Inflammatory macrophage (primary cell): ENCODE measurements at regions not wholly inside any gene's neighbourhood (a gene's known extent, or its start where the extent isn't known, plus 50 kb on each side); places are given as distances from the start of the nearest gene placed in this dataset.

Source experiments
- DNase-seq, 2 donors: peaks; one replicate each; pipeline ENCODE4 v3.0.0-alpha.2; 2020 to 2022

DNA sequence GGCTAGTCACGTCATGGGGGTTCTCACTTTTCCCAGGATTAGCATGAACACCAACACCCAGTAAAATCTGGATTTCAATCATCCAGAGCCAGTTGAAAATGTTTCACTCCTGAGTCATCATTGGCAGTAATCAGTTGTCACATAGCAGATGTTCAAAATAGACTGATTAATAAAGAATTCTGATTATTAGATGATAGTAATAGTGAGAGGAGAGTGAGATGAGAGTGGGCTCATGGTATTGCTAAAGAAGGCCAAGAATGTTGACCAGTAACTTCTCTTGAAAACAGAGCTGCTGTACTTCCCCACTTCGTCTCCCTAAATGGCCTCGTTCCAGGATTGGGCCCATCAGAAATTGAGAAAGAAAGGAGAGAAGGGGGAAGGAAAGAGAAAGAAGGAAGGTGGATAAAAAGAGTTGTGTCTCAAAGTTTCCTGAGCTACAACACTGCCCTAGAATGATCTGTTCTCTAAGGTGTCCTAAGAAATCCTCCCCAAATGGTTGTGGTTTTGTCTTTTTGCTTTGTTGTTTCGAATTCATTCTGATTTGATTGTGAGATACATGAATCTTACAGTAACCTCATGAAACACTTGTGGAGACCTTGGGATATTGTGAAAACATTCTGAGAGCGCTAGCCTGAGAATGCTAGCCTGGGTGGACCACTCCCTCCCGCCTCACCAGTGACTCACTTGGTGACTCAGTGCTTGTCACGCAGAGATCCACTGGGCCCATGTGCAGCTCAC is 502.2 kb upstream of the JARID2 start:
- peak; percentile 90 to 93 for DNase-seq

GRCh38 chr6:14744212-14744556 is 501.7 kb upstream of the JARID2 start:
- no peak for DNase-seq

DNA sequence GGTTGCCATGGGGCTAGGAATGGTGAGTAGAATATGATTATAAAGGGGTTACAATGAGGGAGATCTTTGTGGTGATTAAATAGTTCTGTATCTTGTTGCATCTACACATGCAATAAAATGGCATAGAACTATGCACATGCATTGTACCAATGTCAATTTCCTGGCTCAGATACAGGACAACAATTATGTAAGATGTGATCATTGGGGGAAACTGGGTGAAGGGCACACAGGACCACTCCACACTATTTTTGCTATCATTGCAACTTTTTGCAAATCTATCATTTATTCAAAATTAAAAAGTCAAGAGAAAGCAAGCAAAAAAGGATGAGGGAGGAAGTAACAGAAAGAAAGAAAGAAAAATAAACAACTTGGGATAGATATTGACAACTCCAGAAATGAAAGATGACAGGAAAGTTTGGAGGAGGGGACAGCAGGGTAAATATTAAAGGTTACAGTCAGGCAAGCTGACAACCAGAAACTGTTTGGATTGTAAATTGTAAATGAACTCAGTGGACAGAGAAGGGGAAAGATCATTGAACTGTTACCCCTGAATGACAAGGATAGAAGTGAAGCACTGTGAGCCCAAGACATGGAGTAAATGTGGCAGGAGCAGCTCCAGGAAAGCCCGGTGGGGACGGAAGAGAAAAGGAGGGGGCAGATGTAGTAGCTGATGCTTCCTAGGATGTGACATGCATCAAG is 499.6 kb upstream of the JARID2 start:
- DNase-seq: no peak

DNA sequence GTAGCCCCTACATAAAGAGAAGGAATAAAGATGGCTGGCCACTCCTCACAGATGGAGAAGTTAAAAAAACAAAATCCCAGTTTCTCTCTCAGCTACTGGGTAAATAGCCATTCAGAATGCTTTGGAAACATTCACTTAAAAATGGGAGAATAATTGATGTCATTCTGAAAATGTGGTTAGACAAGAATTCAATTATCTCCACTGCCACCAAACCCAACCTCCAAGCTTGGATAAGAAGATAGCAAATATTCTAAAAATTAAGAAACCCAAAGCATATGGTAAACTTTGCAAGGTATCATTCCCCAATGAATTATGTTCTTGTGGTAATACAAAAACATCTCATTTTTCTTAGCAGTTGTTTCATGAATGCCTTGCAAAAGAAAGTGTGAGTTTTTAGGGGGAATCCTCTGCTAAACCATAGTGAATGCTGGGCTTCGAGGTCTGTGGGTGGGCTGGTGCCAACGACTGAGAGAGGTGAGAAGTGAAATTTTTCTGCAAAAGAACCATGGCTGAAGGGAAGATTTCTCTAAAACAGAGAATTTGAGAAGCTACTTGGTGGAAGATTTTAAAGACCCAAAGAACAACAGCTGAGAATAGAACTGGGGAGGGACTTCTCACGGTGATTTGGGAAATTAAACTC is 497.9 kb upstream of the JARID2 start:
- no peak for DNase-seq

DNA sequence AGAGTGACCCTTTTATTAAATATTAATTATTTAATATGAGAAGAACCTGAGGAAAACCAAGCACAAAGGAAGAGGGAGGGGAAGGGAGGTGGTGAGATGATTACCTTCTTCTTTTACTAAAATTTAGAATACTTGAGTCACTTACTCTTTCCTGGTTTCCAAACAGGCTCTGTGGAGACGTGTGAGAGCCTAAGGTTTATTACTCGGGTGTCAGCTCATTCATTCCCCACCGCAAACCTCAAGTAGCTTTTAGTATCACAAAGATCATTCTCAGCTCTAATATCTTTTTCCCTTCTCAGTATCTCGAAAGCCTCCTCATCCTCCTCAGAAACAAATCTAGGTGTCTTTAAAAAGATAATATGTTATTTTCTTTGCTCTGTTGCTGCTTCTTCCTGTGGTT is 497.2 kb upstream of the JARID2 start:
- no peak for DNase-seq

- no peak for DNase-seq
These were observed 495.7 kb upstream of the JARID2 start for GRCh38 chr6:14750059-14750661.

- DNase-seq: no peak
These were observed 494.2 kb upstream of the JARID2 start for GRCh38 chr6:14751645-14752175.

- DNase-seq: no peak
These were observed 490.9 kb upstream of the JARID2 start for GRCh38 chr6:14754751-14755513.

DNA sequence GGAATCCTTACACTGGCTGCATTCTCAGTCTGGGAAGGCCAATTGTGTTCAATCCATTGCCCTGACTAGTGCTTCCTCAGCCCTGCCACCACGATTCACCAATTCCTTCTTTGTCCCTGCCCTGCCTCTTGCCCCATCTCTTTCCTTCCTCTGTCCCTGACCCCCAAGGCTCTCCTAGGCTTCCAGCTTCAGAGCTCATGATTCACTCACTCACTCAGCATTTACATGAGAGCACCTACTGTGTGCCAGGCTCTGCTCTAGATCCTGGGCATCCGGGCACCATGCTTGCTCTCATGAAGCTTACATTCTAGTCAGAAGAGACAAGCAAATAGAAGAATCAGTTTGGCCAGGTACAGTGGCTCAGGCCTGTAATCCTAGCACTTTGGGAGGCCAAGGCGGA is 489.5 kb upstream of the JARID2 start:
- no peak for DNase-seq

DNA sequence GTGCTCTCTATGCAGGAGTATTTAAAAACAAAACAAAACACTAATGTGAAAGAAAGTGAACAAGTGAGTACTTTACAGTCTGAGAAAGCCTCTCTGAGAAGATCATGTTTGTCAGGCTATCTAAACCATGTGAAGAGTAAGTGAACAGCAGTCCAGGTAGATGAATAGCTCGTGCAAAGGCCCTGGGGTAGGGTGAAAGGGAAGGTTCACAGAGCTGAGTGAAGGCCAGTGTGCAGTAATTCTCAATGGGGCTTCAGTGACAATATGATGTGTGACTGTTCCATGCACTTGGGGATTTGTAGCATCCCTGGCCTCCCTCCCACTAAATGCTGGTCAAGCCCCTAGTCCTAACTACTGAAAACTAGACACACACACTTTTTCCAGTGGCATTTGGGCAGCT is 488.9 kb upstream of the JARID2 start:
- no peak for DNase-seq

DNA sequence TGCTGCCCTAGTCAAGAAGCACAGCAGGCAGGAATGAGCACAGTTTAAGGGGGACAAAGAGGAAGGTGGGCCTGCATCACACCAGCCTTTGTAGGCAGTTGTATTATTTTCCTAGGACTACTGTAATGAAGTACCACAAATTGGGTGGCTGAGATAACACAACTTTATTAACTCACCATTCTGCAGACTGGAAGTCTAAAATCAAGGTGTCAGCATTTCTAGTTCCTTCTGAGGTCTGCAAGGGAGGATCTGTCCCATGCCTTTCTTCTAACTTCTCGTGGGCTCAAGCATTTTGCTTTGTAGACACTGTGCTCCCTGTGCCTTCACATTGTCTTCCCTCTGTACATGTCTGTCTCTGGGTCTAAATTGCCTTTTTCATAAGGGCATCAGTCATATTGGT is 488.5 kb upstream of the JARID2 start:
- DNase-seq: peak; percentile 55 to 64

DNA sequence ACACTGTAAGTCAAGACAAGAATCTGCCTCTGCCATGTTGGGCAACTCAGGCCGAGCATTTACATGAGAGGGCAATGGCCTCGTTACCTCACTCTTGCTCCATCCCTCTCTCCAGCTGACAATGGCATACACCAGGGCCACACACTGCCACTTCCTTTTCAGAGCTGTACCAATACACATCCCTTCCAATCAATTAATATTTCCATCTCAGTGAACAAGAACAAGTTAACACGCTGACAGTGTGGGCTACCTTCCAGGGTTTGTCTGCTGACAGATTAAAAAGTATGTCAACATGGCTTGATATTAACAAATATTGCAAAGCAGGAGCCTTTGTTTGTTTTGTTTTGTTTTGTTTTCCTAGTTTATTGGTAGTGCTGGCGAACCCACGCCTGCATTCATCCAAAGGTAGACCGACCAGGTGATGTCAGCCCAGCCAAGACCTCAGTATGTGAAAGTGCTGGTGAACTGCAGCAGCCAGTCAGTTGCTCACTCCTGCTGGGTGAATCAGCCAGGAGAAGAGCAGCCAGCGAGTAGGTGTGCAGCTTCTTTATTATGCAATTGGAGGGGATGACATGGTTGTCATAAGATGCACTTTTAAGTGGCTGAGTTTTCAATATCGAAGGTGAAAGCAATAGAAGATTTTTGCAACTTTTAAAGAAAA is 487.3 kb upstream of the JARID2 start:
- DNase-seq: peak; percentile 80 to 90

- no peak for DNase-seq
These were observed 485.7 kb upstream of the JARID2 start for GRCh38 chr6:14759976-14760672.

- no peak for DNase-seq
These were observed 483.8 kb upstream of the JARID2 start for GRCh38 chr6:14762077-14762476.

GRCh38 chr6:14763139-14763538 is 482.7 kb upstream of the JARID2 start:
- no peak for DNase-seq

DNA sequence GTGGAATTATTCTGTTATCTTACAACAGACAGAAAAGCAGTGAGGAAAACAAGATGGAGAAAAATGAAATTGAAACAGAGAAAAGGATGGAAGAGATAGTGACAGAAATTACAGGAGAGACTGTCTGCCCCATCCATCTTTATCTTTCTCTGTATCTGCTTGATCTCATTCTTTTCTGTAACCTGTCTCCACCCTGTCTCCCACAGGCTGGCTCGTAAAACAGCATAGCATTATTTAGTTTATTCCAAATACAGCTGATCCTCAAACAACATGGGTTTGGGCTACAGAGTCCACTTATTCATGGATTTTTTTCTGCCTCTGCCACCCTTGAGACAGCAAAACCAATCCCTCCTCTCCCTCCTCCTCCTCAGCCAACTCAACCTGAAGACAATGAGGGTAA is 482.3 kb upstream of the JARID2 start:
- no peak for DNase-seq

DNA sequence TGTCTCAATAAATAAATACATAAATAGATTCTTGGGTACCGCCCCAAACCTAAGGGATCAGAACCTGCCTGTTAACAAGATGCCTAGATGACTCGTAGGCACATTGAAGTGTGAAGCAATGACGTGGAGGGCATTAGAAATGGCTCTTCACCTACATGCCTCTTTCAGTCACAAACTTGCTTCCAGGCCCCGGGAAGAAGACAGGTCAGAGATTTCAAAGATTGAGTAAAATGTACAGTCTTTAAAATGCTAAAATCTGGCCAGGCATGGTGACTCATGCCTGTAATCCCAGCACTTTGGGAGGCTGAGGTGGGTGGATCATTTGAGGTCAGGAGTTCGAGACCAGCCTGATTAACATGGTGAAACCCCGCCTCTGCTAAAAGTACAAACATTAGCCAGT is 480.8 kb upstream of the JARID2 start:
- DNase-seq: peak; percentile 41 to 49

DNA sequence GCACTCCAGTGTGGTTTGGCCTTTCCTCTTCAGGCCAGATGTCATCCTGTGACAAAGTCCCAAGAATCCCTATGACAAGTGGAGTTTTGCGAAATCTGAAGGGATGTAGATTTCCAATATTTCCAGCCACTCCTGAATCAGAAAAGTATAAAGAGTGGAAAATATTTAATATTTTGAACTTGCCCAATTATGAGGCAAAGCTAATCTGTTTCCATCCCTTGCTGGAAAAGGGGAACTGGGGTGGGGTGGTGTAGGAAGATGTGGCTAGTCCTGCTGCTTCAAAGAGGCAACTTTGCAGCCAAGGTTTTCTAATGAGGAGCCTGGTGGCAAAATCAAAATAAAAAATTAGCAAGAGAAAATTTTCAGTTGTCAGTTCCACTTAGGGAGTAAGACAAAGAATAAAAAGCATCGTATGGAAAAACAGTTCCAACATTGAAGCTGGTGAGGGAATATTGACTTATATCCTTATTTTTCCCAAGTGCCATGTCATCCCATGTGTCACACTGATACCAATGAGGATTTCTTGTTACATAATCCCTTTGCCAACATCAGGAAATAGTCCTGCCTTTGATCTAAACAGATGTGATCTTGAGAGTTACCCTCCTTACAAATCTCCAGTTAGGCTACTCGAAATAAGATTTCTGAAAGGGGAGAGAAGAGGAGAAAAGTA is 480.0 kb upstream of the JARID2 start:
- peak; percentile 71 to 80 for DNase-seq

DNA sequence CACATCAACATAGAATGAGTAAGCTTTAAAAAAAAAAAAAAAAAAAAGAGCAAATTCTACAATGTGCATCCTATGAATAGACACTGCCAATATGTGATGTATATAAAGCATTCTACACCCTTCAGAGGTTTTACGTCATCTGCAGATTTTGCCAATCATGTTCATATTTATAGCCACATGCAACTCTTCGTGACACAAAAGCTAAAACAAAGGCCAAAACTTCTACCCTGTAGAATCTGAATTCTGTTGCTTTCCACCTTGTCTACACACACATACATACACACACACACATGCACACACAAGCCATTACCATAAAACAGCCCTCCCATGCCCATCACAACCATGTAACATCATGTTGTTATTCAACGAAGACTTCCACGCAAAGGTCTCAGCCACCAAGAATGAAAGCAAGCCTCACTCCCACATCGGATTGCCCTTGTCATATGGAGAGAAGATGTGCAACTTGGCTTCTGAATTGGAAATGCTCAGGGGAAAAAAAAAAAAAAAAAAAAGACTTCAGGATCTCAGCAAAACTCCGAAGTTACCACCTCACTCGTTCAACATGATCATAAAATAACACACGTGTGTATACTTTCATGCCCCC is 479.4 kb upstream of the JARID2 start:
- DNase-seq: no peak

DNA sequence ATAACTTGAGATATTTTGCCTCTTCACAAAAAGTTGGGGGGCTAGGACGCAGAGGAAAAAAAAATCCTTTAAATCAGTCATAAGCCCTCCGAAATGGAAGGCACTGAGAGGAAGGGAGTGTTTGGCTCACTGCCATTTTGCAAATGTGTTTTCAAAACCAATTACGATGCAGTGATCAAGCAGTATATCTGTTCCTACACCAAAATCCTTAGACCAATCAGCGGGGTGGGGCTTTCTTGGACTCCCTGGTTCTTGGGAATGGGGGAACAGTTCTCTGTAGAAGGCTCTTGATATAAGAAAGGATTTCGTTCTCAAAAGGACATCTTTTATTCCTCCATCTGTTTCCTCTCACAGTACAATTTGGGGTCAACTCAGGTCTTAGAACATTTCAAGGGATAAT is 478.6 kb upstream of the JARID2 start:
- DNase-seq: no peak
